Activated effector memory CD4-positive, alpha-beta T cell treated with anti-CD3 and anti-CD28 coated beads, Interleukin-2, amount 50 U/mL, for 16 hours (primary cell): ENCODE measurements at regions not wholly inside any gene's neighbourhood (a gene's known extent, or its start where the extent isn't known, plus 50 kb on each side); places are given as distances from the start of the nearest gene placed in this dataset.

Source experiments
- DNase-seq: peaks from one replicate; pipeline ENCODE4 v3.0.0-alpha.2; 2020

- DNase-seq = no peak
Observed at GRCh38 chr6:156559162-156559690, 218.0 kb upstream of the ARID1B start.

GRCh38 chr6:156557911-156558259, 219.3 kb upstream of the ARID1B start:
- no peak for DNase-seq

DNA sequence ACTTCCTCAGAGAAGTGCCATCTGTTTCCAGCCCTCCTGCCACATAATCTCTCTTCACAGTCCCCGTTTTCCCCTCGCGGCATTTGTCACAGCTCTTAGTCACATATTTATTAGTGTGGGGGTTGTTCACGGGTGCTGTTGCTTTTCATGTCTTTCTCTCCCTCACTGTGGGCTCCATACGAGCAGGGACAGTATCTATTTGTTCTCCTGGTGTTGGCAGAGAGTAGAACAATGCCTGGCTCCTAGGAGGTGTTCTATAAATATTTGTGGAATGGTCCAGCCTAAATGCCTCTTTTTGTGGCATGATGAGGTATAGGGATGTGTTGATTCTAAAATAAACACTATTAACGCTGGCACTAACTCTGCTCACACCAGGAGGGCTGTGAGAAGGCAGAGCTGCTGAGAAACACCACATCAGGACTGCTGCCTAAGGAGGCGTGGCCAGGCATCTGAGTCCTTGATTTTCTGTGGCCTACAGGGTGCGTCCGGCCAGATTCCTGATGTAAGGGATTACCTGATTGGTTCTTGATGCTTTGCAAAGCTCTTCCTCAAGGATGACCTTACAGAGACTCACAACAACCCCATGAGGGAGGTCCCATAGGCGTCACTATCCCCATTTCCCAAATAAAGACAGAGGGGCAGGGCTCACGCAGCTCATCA, 219.8 kb upstream of the ARID1B start:
- DNase-seq = no peak

- DNase-seq = no peak
Observed at GRCh38 chr6:156556811-156557210, 220.4 kb upstream of the ARID1B start.

DNA sequence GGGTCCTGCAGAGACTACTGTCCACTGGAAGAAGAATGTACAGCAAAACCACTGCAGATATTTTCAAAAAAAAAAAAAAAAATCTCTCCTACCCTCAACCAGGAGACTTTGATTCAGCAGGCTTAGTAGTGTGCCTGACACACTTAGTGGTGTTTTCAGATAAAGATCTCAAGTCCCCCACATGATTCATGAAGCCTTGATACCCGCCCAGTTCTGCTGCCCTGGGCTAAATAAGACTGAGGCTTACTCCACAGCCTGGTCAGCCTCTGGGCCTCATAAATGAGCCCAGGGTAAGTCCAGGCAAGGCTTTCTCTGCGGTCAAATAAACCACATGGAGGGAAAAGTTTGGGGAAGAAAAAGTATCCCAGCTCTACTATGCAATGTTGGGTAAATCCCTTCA, 222.1 kb upstream of the ARID1B start:
- no peak for DNase-seq

DNA sequence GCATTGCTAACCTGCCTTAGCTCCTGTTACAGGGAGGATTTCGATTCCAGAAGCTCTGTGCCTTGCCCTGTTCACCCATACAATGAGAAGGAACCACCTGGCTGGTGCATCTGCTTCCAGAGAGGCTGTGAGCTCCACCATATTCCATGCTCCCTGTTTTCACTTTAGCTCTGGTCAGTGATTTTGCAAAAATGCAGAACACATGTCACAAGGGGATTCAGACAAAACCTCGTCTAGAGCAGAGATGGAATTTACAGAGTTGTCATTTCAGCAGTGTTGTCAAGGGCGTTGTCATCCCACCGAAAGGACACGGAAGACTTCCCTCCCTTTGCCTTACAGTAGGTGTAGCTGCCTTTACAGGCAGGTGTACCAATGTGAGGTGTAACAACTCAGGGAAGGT, 223.0 kb upstream of the ARID1B start:
- no peak for DNase-seq

DNA sequence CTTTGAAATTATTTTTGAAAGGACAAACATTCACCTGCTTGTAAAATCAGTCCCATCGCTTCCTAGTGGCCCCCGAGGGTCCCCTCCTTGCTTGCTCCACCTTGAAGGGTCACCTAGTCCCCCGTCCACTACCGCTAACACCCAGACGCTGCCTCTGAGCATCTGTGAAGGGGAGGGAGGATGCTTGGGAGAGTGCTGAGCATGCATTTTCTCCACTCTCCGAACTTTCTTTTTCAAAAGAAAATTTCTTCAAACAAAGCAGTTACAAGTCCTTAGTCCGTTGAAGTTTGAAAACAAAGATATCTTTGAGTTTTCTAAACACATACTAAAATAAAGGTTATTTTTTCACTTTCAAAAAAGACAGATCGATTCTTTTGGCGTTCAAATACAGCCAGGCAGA, 224.3 kb upstream of the ARID1B start:
- DNase-seq = no peak

DNA sequence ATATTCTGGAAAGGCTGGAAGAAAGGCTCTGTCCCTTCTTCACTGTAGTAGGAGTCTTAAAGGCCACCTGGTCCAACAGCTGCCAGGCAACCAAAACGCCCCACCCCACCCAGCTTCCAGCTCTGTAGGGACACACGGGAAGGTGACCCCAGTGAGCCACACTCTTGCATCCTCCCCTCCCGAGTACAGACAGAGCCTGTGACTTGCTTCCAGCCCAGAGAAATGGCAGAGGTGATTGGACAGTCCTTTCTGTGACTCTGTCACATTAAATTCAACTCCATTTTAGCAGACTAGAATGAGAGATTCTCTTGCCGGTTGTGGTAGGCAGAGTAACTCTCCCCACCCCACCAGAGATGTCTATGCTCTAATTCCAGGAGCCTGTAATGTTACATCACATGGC, 226.2 kb upstream of the ARID1B start:
- no peak for DNase-seq

DNA sequence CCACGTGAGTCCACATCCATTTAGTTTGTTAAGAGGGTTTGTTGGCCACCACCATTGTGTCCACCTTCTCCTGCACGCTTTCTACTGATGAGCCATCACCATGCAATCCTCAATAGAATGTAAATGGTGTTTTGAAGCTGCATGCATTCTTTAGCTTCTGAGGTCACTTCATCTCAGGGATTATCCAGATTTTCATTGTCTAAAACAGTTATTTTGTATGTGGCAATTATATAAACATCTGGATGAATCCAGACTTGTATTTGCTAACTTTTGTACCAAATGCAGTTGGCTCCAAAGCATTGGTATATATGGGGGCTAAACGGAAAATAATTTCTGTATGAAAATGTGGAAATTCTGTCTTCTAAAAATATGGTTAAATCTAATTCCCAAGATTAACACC, 231.2 kb upstream of the ARID1B start:
- no peak for DNase-seq

- DNase-seq = no peak
Observed at GRCh38 chr6:156545021-156545420, 232.2 kb upstream of the ARID1B start.

DNA sequence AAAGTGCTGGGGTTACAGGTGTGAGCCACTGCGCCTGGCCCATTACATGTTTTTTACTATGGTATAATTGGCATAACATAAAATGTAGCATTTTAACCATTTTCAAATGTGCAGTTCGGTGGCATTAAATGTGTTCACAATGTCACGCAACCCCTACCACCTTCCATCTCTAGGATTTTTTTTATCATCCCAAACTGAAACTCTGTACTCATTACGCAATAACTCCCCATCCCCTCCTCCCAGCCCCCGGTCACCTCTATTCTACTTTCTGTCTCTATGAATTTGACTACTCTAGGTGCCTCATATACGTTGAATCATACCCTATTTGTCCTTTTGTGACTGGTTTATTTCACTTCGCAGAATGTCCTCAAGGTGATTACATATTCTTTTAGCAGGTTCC, 233.1 kb upstream of the ARID1B start:
- DNase-seq = no peak

DNA sequence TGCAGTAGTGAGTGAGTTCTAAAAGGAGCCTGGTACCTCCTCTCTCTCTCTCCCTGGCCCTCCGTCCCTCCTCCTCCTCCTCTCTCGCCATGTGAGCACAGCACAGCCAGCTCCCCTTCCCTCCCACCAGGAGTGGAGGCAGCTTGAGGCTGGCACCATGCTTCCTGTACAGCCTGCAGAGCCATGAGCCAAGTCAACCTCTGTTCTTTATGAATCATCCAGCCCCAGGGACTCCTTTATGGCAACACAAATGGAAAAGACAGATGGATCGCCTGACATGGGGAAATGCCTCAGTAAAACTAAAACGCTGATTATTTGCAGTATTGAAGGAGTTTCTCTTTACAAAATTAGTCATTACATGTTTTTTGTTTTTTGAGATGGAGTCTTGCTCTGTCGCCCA, 233.7 kb upstream of the ARID1B start:
- DNase-seq = no peak

DNA sequence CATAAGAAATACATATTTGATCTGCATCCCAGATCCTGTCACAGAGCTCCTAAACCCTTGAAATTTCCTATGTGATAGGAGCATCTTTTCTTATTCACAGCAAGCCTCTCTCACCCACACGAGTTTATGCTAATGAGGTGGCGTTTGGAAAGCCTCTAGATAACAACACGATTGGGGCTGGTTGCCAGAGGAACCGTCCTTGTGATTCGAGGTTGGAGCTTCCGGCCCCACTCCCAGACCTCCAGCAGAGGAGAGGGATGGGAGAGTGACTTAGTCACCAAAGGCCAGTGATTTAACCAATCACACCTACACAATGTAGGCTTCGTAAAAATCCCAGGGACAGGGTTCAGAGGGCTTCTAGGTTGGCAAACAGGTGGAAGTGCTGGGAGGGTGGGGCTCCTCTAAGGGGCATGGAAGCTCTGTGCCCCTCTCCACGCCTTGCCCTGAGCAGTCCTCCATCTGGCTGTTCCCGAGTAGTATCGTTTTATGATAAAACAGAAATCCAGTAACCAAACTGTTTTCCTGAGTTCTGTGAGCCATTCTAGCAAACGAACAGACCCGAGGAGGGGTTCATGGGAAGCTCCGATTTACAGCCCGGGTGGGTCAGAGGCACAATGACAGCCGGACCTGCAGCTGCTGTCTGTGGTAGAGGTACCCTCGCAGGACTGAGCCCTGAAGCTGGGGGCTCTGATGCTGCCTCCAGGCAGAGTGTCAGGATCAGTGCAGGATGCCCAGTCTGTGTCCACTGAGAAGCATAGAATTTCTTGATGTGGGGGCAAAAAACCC, 238.1 kb upstream of the ARID1B start:
- DNase-seq = no peak

- DNase-seq = no peak
Observed at GRCh38 chr6:156534594-156534993, 242.6 kb upstream of the ARID1B start.

DNA sequence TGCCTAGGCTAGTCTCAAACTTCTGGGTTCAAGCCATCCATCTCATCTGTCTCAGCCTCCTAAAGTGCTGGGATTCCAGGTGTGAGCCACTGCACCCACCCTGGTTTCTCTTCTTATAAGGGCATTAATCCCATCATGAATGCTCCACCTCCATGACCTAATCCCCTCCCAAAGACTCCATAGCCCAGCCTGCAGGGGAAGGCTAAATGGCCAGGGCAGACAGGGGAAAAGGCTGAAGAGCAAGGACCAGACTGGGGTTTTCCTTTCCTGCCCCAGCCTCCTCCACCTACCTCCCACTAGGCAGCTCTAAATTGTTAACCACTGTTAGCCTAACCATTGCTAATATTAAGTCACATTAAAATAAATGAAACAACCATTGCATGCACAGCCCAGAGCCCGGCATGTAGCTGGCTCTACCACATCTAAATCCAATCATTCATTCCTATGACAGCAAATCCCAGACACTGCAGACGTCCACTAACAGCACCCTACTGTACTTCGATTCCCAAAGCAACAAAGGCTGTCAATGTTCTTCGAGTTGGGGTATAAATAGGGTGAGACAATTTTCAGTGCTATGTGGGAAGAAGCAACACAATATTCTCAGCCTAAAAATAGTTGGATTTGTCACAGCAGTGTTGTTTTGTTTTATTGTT, 243.2 kb upstream of the ARID1B start:
- no peak for DNase-seq

GRCh38 chr6:156526081-156526480, 251.1 kb upstream of the ARID1B start:
- DNase-seq = no peak

GRCh38 chr6:156525541-156525940, 251.6 kb upstream of the ARID1B start:
- no peak for DNase-seq

DNA sequence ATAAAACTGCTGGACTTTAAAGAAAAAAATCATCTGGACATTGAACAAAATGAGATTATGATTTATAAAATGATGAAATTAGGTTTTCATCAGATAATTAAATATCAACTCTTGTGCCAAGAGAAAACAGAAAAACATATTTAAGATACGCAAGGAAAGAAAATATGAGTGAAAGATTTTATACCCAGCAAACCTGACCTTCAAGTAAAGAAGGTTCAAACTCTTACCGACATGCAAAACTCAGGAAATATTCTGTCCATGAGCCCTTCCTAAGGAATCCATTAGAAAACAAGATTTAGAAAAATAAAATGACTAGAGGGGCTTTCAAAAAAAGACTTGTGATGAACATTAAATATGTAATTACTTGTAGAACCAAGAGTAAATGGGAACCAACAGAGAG, 257.2 kb upstream of the ARID1B start:
- DNase-seq = no peak

DNA sequence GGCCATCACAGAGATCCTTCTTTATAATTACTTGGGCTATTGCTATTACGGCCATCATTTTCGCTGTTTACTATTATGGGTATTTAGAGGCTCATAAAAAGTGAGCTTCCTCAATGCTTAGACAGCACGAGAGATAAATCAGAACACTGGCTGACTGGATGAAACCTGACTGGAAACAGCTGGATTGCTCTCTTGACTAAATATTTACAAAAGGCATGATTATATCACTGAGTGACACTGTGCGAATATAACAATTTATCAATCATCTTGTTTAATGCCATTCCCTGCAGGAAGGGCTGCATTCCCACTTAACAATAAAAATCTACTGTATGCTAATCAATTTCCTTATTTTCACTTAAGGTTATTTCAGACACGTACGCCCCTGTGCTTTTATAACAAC, 260.1 kb upstream of the ARID1B start:
- no peak for DNase-seq

DNA sequence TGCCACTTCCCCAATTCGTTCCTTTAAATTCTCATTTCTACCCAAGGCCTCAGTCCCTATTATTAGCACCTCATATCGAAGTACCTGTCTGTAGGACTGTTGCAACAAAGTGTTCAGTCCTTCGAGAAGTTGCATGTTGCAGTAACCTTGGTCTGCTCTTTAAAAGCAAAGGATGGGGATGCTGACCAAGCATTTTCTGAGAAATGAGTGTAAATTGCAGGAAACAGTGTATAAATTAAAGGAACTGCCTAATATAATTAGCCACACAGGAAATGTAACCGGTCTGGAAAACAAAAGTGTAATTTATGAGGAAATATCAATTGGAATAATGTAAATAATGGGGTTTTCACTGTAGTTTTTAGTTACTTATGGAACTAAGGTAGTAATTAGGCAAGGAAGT, 261.9 kb upstream of the ARID1B start:
- DNase-seq = no peak

DNA sequence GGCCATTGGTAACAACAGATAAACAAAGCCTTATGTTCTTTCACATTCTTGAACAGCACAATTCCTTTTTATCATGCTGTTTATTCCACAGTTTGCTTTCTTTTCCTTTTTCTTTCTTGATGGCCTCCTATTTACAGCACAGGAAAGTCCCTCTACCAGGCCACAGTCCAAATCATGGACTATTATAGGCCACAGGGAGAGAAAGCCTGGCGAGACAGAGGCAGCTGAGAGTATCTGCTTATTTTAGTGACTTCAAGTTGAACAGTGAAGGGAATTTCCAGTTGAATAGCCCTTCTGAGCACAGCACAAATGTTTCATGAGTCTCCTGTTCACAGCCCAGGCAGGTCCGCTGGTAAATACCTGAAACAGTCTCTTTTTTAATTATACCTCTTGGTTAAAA, 263.7 kb upstream of the ARID1B start:
- no peak for DNase-seq

- DNase-seq = no peak
Observed at GRCh38 chr6:156511570-156511969, 265.6 kb upstream of the ARID1B start.

- DNase-seq = no peak
Observed at GRCh38 chr6:156511051-156511450, 266.1 kb upstream of the ARID1B start.

DNA sequence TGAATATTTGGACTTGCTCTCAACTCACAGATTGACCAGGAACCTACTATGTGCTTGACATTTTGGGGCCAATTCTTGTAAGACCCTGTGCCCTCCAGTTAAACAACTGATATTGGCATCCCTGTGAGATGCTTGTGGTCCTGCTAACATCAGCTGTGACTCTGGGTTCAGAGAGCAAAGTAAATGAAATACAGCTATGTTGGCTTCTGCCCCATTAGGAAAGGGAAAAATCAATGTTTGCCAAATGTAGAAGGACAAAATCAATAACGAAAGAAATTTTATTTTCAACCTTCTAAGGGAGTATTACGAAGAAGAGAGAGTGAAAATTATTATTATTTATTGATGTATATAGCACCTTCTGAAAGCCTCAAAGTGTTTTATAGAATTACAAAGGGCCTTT, 266.9 kb upstream of the ARID1B start:
- no peak for DNase-seq
